ENCODE measurements at regions not wholly inside any gene's neighbourhood (a gene's known extent, or its start where the extent isn't known, plus 50 kb on each side); places are given as distances from the start of the nearest gene placed in this dataset.
A peak's percentile ranks its signal among the peaks of the same experiment; 100 is the strongest.

DNA sequence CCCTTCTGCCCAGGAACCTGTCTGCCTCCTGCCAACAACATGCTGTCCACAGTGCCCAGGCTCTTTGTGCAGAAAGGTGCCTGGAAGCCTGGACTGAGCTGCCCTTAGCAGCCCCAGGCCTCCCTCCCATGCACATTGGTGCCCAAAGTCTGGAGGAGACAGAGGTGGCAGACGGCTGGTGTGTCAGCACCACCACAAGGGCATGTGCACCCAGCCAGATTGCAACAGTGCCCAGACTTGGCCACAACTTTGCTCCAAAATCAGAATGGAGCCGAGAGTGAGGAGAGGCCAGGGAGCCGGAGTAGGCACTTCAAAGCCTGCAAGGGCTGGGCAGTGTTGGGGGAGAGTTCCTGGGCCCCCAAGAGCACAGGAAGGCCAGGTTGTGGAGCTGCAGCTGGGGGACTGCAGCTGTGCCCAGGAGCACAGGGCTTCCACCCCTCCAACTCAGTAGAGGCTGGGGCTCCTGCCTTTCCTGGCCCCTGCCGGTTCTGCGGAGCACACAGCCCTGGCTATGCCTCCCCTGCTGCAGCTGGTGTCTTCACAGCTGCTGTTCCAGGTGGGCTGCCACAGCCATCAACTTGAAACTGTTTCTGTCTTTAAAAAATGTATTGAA lies 1255.8 kb downstream of the SLITRK5 start:
- TF ChIP-seq, protein P1, sequence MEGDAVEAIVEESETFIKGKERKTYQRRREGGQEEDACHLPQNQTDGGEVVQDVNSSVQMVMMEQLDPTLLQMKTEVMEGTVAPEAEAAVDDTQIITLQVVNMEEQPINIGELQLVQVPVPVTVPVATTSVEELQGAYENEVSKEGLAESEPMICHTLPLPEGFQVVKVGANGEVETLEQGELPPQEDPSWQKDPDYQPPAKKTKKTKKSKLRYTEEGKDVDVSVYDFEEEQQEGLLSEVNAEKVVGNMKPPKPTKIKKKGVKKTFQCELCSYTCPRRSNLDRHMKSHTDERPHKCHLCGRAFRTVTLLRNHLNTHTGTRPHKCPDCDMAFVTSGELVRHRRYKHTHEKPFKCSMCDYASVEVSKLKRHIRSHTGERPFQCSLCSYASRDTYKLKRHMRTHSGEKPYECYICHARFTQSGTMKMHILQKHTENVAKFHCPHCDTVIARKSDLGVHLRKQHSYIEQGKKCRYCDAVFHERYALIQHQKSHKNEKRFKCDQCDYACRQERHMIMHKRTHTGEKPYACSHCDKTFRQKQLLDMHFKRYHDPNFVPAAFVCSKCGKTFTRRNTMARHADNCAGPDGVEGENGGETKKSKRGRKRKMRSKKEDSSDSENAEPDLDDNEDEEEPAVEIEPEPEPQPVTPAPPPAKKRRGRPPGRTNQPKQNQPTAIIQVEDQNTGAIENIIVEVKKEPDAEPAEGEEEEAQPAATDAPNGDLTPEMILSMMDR (IDR thresholded peaks at IDR 0.05): no peak
- no peaks in the 10 kb centered on the region for H3K9me3 Mint-ChIP-seq
- ATAC-seq (peak in 1 of 3 donors; percentile 33), DNase-seq (no peak)
- H3K36me3 Mint-ChIP-seq: no peaks in the 10 kb centered on the region
- intact Hi-C loops (cut with micrococcal nuclease): no loop called here
- peaks cover 0 to under 1% of the 10 kb centered on the region in 2 donors for H3K4me1 Mint-ChIP-seq
- H3K27me3 Mint-ChIP-seq (ENCODE audit: low read depth in 2 of 2): no peaks in the 10 kb centered on the region
- 92% methylated on average over 5 of the region's 5 CpGs for WGBS (ENCODE audit: insufficient coverage)
- no peak overlapping the region for H3K27ac Mint-ChIP-seq
- no peaks in the 10 kb centered on the region for H3K4me1 ChIP-seq (ENCODE audit: control insufficient read depth, insufficient read depth, low read length)
- peaks cover 15% of the 10 kb centered on the region for H3K9me3 ChIP-seq (ENCODE audit: control insufficient read depth, insufficient read depth, low read length)
- H3K36me3 ChIP-seq (ENCODE audit: control insufficient read depth, insufficient read depth, low read length): no peaks in the 10 kb centered on the region
- H3K27me3 ChIP-seq (ENCODE audit: control insufficient read depth, insufficient read depth, low read length): no peaks in the 10 kb centered on the region
- no peak overlapping the region for H3K4me3 ChIP-seq (ENCODE audit: low read length)
- H3K27ac ChIP-seq (ENCODE audit: low read length): no peak overlapping the region
- no peak overlapping the region for H3K4me3 Mint-ChIP-seq

GRCh38 chr13:88932950-88933349 lies 1261.8 kb downstream of the SLITRK5 start:
- no peaks in the 10 kb centered on the region for H3K36me3 Mint-ChIP-seq
- intact Hi-C loops (cut with micrococcal nuclease): no loop called here
- TF ChIP-seq, protein P1 (IDR thresholded peaks at IDR 0.05): no peak
- Histone ChIP-seq H3K27me3 (ENCODE audit: control insufficient read depth, insufficient read depth, low read length) (no peaks in the 10 kb centered on the region), H3K4me3 (ENCODE audit: low read length) (no peak overlapping the region), H3K27ac (ENCODE audit: low read length) (no peak overlapping the region), H3K4me1 (ENCODE audit: control insufficient read depth, insufficient read depth, low read length) (no peaks in the 10 kb centered on the region), H3K36me3 (ENCODE audit: control insufficient read depth, insufficient read depth, low read length) (no peaks in the 10 kb centered on the region), H3K9me3 (ENCODE audit: control insufficient read depth, insufficient read depth, low read length) (no peaks in the 10 kb centered on the region)
- WGBS (ENCODE audit: insufficient coverage): 100% methylated on average over 1 of the region's 1 CpG
- no peak overlapping the region for H3K4me3 Mint-ChIP-seq
- no peaks in the 10 kb centered on the region for H3K27me3 Mint-ChIP-seq (ENCODE audit: low read depth in 2 of 2)
- H3K27ac Mint-ChIP-seq: peak overlapping the region in 1 of 2 donors; percentile 42
- H3K9me3 Mint-ChIP-seq: no peaks in the 10 kb centered on the region
- DNase-seq (no peak), ATAC-seq (peak in 1 of 3 donors; percentile 32)
- peaks cover 5 to 16% of the 10 kb centered on the region in 2 donors for H3K4me1 Mint-ChIP-seq

- 100% methylated on average over 1 of the region's 3 CpGs for WGBS (ENCODE audit: insufficient coverage)
- TF ChIP-seq, protein P1 (IDR thresholded peaks at IDR 0.05): no peak
- intact Hi-C loops (cut with micrococcal nuclease): no loop called here
- Mint-ChIP-seq H3K27me3 (ENCODE audit: low read depth in 2 of 2) (no peaks in the 10 kb centered on the region), H3K36me3 (no peaks in the 10 kb centered on the region), H3K4me3 (no peak overlapping the region), H3K4me1 (peaks cover 5 to 12% of the 10 kb centered on the region in 2 donors), H3K27ac (no peak overlapping the region), H3K9me3 (no peaks in the 10 kb centered on the region)
- ATAC-seq (no peak), DNase-seq (no peak)
- H3K4me1 ChIP-seq (ENCODE audit: control insufficient read depth, insufficient read depth, low read length): no peaks in the 10 kb centered on the region
- H3K4me3 ChIP-seq (ENCODE audit: low read length): no peak overlapping the region
- no peaks in the 10 kb centered on the region for H3K9me3 ChIP-seq (ENCODE audit: control insufficient read depth, insufficient read depth, low read length)
- H3K27ac ChIP-seq (ENCODE audit: low read length): no peak overlapping the region
- H3K27me3 ChIP-seq (ENCODE audit: control insufficient read depth, insufficient read depth, low read length): no peaks in the 10 kb centered on the region
- H3K36me3 ChIP-seq (ENCODE audit: control insufficient read depth, insufficient read depth, low read length): no peaks in the 10 kb centered on the region
These were observed 1266.2 kb downstream of the SLITRK5 start for GRCh38 chr13:88937384-88937783.

DNA sequence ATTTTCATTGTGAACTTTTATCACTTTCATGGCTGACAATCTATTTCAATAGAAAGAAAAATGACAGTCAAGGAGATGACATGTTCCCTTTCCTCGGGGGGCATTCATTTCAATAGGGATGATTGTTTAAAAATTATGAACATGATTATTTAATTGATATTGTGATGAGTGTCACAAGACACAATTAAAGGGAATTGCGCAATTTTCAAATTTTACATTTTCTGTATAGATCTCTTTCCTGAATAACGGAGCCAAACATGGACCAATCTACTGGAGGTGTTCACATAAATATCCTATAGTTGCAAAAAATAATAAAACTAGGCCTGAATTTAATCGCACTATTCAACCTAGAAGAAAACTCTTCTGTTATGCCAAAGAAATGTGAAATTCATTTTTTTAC lies 1274.6 kb downstream of the SLITRK5 start:
- H3K4me3 ChIP-seq (ENCODE audit: low read length): no peak overlapping the region
- no peaks in the 10 kb centered on the region for H3K27me3 Mint-ChIP-seq (ENCODE audit: low read depth in 2 of 2)
- intact Hi-C loops (cut with micrococcal nuclease): no loop called here
- H3K27me3 ChIP-seq (ENCODE audit: control insufficient read depth, insufficient read depth, low read length): no peaks in the 10 kb centered on the region
- WGBS (ENCODE audit: insufficient coverage): 80% methylated on average over 3 of the region's 4 CpGs
- no peaks in the 10 kb centered on the region for H3K4me1 ChIP-seq (ENCODE audit: control insufficient read depth, insufficient read depth, low read length)
- H3K9me3 Mint-ChIP-seq: no peaks in the 10 kb centered on the region
- H3K27ac ChIP-seq (ENCODE audit: low read length): no peak overlapping the region
- no peak overlapping the region for H3K4me3 Mint-ChIP-seq
- TF ChIP-seq, protein P1 (IDR thresholded peaks at IDR 0.05): no peak
- H3K36me3 ChIP-seq (ENCODE audit: control insufficient read depth, insufficient read depth, low read length): no peaks in the 10 kb centered on the region
- no peak overlapping the region for H3K27ac Mint-ChIP-seq
- ATAC-seq (no peak), DNase-seq (no peak)
- H3K4me1 Mint-ChIP-seq: no peaks in the 10 kb centered on the region
- no peaks in the 10 kb centered on the region for H3K36me3 Mint-ChIP-seq
- H3K9me3 ChIP-seq (ENCODE audit: control insufficient read depth, insufficient read depth, low read length): no peaks in the 10 kb centered on the region
